Panc1 (cell line): ENCODE measurements at regions not wholly inside any gene's neighbourhood (a gene's known extent, or its start where the extent isn't known, plus 50 kb on each side); places are given as distances from the start of the nearest gene placed in this dataset.

ENCODE experiments used
- ATAC-seq: fragments of 200-7000 bp; cut with Tn5 transposase; 2 replicates; pipeline ENCODE4 v1.9.1; 2020; ENCODE audit warnings: mild to moderate bottlenecking, moderate library complexity
- BruUV-seq: library from RNA; stranded (reverse); fragments of 400-500 nt; replicated peaks from 2 replicates; lab custom pipeline; 2021; lab: Mats Ljungman, UMichigan
- CTCF ChIA-PET: fragments of 300-600 bp; sonication (Branson Sonifier 250); formaldehyde crosslinking; loops from one replicate; lab custom pipeline; 2022; ENCODE audit warnings: antibody characterized with exemption; lab: Charles Lee
- POLR2A ChIA-PET: fragments of 300-600 bp; sonication (Branson Sonifier 250); formaldehyde crosslinking; loops from one replicate; lab custom pipeline; 2022; ENCODE audit warnings: antibody characterized with exemption; lab: Charles Lee
- DNase-seq: peaks from one replicate; pipeline ENCODE4 v3.0.0-alpha.2; 2010; ENCODE audit warnings: low read depth, low spot score
- H3K27ac ChIP-seq: 2 replicates; pipeline ENCODE4 v1.5.1; 2011; ENCODE audit warnings: mild to moderate bottlenecking, low read length, inconsistent platforms
- H3K27me3 ChIP-seq: fragments of 200-500 bp; sonication (Bioruptor generic); 2 replicates; pipeline ENCODE4 v1.6.0; 2014; ENCODE audit warnings: low read length, inconsistent platforms; ENCODE audit not compliant: control insufficient read depth, insufficient read depth
- H3K36me3 ChIP-seq: fragments of 200-500 bp; sonication (Bioruptor generic); 2 replicates; pipeline ENCODE4 v1.5.1; 2014; ENCODE audit warnings: inconsistent platforms, mild to moderate bottlenecking, low read length, moderate library complexity; ENCODE audit not compliant: control insufficient read depth, insufficient read depth
- H3K4me1 ChIP-seq: 2 replicates; pipeline ENCODE4 v1.5.1; 2011; ENCODE audit warnings: inconsistent platforms, mild to moderate bottlenecking, low read length, moderate library complexity; ENCODE audit not compliant: control insufficient read depth, insufficient read depth
- H3K4me3 ChIP-seq, 2 experiments: 2 replicates each; pipeline ENCODE4 v1.5.1; 2011 to 2012; ENCODE audit warnings: low read depth in 2 of 2, low read length in 2 of 2, mild to moderate bottlenecking in 2 of 2, inconsistent platforms in 1 of 2, moderate library complexity in 1 of 2
- H3K9me3 ChIP-seq: fragments of 200-500 bp; sonication (Bioruptor generic); 2 replicates; pipeline ENCODE4 v1.5.1; 2014; ENCODE audit warnings: low read depth, mild to moderate bottlenecking, inconsistent platforms, low read length, moderate library complexity; ENCODE audit not compliant: control insufficient read depth, insufficient read depth
- CTCF ChIP-seq: fragments of 450-650 bp; IDR thresholded peaks from 2 replicates; pipeline ENCODE4 v1.5.1; 2017; ENCODE audit warnings: mild to moderate bottlenecking
- POLR2AphosphoS5 ChIP-seq: IDR thresholded peaks from 2 replicates; pipeline ENCODE4 v1.6.1; 2012; ENCODE audit warnings: mild to moderate bottlenecking, low read depth, low read length, moderate library complexity
- REST ChIP-seq, 2 experiments: IDR thresholded peaks; 2 replicates each; pipeline ENCODE4 v1.6.1; 2011 to 2012; ENCODE audit warnings: low read depth in 2 of 2, control low read depth in 1 of 2, low read length in 1 of 2, mild to moderate bottlenecking in 1 of 2, moderate library complexity in 1 of 2; ENCODE audit not compliant: insufficient read depth in 1 of 2
- SIN3A ChIP-seq: IDR thresholded peaks from 2 replicates; pipeline ENCODE4 v1.6.1; 2012; ENCODE audit warnings: low read depth, mild to moderate bottlenecking, low read length, moderate library complexity, borderline replicate concordance; ENCODE audit not compliant: insufficient read depth
- TCF7L2 ChIP-seq: IDR thresholded peaks from 2 replicates; pipeline ENCODE4 v1.6.1; 2011; ENCODE audit warnings: mild to moderate bottlenecking, low read depth, low read length, inconsistent platforms
- in situ Hi-C: cut with HindIII; loops from 2 replicates; pipeline ENCODE4 v1.10.0; 2016; ENCODE audit warnings: low sequenced_read_pairs, low pct_unique_long_range_greater_than_20kb
- intact Hi-C: fragments of 100-400 bp; cut with micrococcal nuclease; formaldehyde crosslinking; loops from one replicate; pipeline ENCODE4 v1.10.0; 2022; ENCODE audit not compliant: unreplicated experiment

GRCh38 chr2:31813016-31813415, 197.8 kb downstream of the MEMO1 start:
- POLR2A ChIA-PET: no interaction called here
- in situ Hi-C loops: no loop called here

GRCh38 chr2:31812051-31812798, 198.6 kb downstream of the MEMO1 start:
- H3K27me3 ChIP-seq: no peaks in the 10 kb centered on the region
- in situ Hi-C loops: no loop called here
- intact Hi-C loops: no loop called here
- H3K9me3 ChIP-seq: no peaks in the 10 kb centered on the region
- H3K27ac ChIP-seq: no peak overlapping the region
- DNase-seq (no peak), ATAC-seq (no peak)
- no peak overlapping the region for H3K4me3 ChIP-seq
- TF ChIP-seq POLR2AphosphoS5: no peak
- TF ChIP-seq SIN3A: no peak
- no peak for TF ChIP-seq CTCF
- TF ChIP-seq REST (IDR thresholded peaks at IDR 0.05; ENCODE audit: insufficient read depth in 1 of 2, low read depth in 2 of 2, low read length in 1 of 2): no peak
- no peak for TF ChIP-seq TCF7L2
- CTCF ChIA-PET: interaction anchor here (0.8 kb wide), 1 partner anchor 1101 kb away, joined by 3 read pairs; no protein-coding TSS in a partner anchor
- no TSS peak for BruUV-seq
- no peaks in the 10 kb centered on the region for H3K4me1 ChIP-seq
- no peaks in the 10 kb centered on the region for H3K36me3 ChIP-seq
- POLR2A ChIA-PET: no interaction called here

More at GRCh38 chr2:31813016-31813415, 197.8 kb downstream of the MEMO1 start:
- no TSS peak for BruUV-seq
- Histone ChIP-seq H3K27me3 (no peaks in the 10 kb centered on the region), H3K9me3 (no peaks in the 10 kb centered on the region), H3K4me3 (no peak overlapping the region), H3K4me1 (no peaks in the 10 kb centered on the region), H3K27ac (no peak overlapping the region), H3K36me3 (no peaks in the 10 kb centered on the region)
- intact Hi-C loops: no loop called here
- CTCF ChIA-PET: no interaction called here
- TF ChIP-seq POLR2AphosphoS5 (no peak), SIN3A (no peak), REST (IDR thresholded peaks at IDR 0.05; ENCODE audit: insufficient read depth in 1 of 2, low read depth in 2 of 2, low read length in 1 of 2) (no peak), CTCF (no peak), TCF7L2 (no peak)
- no peak for ATAC-seq
- DNase-seq: no peak
